Activated CD4-positive, alpha-beta T cell treated with anti-CD3 and anti-CD28 coated beads for 36 hours (primary cell): ENCODE measurements at regions not wholly inside any gene's neighbourhood (a gene's known extent, or its start where the extent isn't known, plus 50 kb on each side); places are given as distances from the start of the nearest gene placed in this dataset.

Experiments used
- ATAC-seq: fragments of 200-7000 bp; cut with Tn5 transposase; one replicate; pipeline ENCODE4 v1.10.0; 2021; ENCODE audit warnings: mild to moderate bottlenecking, moderate library complexity
- CTCF ChIA-PET: fragments of 350-600 bp; sonication (Branson Sonifier 250); formaldehyde crosslinking; loops from one replicate; lab custom pipeline; 2021; ENCODE audit warnings: antibody characterized with exemption; lab: Charles Lee
- POLR2A ChIA-PET: fragments of 350-600 bp; sonication (Branson Sonifier 250); formaldehyde crosslinking; loops from one replicate; lab custom pipeline; 2021; ENCODE audit warnings: antibody characterized with exemption, inconsistent platforms; lab: Charles Lee
- DNase-seq: peaks from one replicate; pipeline ENCODE4 v3.0.0-alpha.2; 2020
- H3K27ac Mint-ChIP-seq: one replicate; pipeline ENCODE4 v1.8.0; 2021; ENCODE audit warnings: mixed read lengths
- H3K27me3 Mint-ChIP-seq: one replicate; pipeline ENCODE4 v1.8.0; 2021; ENCODE audit warnings: mixed read lengths
- H3K36me3 Mint-ChIP-seq: one replicate; pipeline ENCODE4 v1.8.0; 2021; ENCODE audit warnings: low read depth, mixed read lengths
- H3K4me1 Mint-ChIP-seq: one replicate; pipeline ENCODE4 v1.8.0; 2021; ENCODE audit warnings: mixed read lengths
- H3K4me3 Mint-ChIP-seq: one replicate; pipeline ENCODE4 v1.8.0; 2021; ENCODE audit warnings: mild to moderate bottlenecking, moderate library complexity, mixed read lengths
- H3K9me3 Mint-ChIP-seq: one replicate; pipeline ENCODE4 v1.8.0; 2021; ENCODE audit warnings: low read depth, mixed read lengths
- intact Hi-C, 2 experiments: fragments of 100-400 bp; cut with DNase I in 1 of 2; cut with micrococcal nuclease in 1 of 2; formaldehyde crosslinking; loops; one replicate each; pipeline versions ENCODE4 v1.14.2 to v1.15.1; 2022 to 2024; cut with DNase I, micrococcal nuclease

- no peak overlapping the region for H3K4me3 Mint-ChIP-seq
- H3K27ac Mint-ChIP-seq = no peak overlapping the region
- peaks cover 28% of the 10 kb centered on the region for H3K27me3 Mint-ChIP-seq
- CTCF ChIA-PET = interaction anchor here (1.0 to 1.4 kb wide), 3 partner anchors 186 to 408 kb away, joined by 3 to 6 read pairs (median 4); no protein-coding TSS in a partner anchor
- H3K36me3 Mint-ChIP-seq = no peaks in the 10 kb centered on the region
- H3K4me1 Mint-ChIP-seq = no peaks in the 10 kb centered on the region
- no peak for DNase-seq
- POLR2A ChIA-PET = no interaction called here
- H3K9me3 Mint-ChIP-seq = no peaks in the 10 kb centered on the region
- no peak for ATAC-seq
- intact Hi-C loops = loop anchor here in 1 of 2 experiments (5.0 kb wide), 1 partner anchor 359 kb away; no protein-coding TSS in a partner anchor
Observed at GRCh38 chr13:23512762-23513395, 57.3 kb upstream of the TNFRSF19 start.

- CTCF ChIA-PET = interaction anchor here (1.0 to 1.4 kb wide), 3 partner anchors 9 to 387 kb away, joined by 3 to 6 read pairs (median 4); no protein-coding TSS in a partner anchor
- H3K4me3 Mint-ChIP-seq = no peak overlapping the region
- no peak for DNase-seq
- no peaks in the 10 kb centered on the region for H3K36me3 Mint-ChIP-seq
- H3K27me3 Mint-ChIP-seq = peaks cover 28% of the 10 kb centered on the region
- no peaks in the 10 kb centered on the region for H3K9me3 Mint-ChIP-seq
- no peak for ATAC-seq
- intact Hi-C loops = loop anchor here in 1 of 2 experiments (5.0 kb wide), 1 partner anchor 359 kb away; no protein-coding TSS in a partner anchor
- POLR2A ChIA-PET = no interaction called here
- H3K4me1 Mint-ChIP-seq = no peaks in the 10 kb centered on the region
- no peak overlapping the region for H3K27ac Mint-ChIP-seq
Observed at GRCh38 chr13:23513455-23513854, 56.8 kb upstream of the TNFRSF19 start.

- Mint-ChIP-seq H3K36me3 (no peaks in the 10 kb centered on the region), H3K4me3 (no peak overlapping the region), H3K4me1 (no peaks in the 10 kb centered on the region), H3K9me3 (no peaks in the 10 kb centered on the region), H3K27me3 (peaks cover 31% of the 10 kb centered on the region), H3K27ac (no peak overlapping the region)
- DNase-seq = no peak
- CTCF ChIA-PET = interaction anchor here (0.5 to 1.0 kb wide), 2 partner anchors 10 to 51 kb away, joined by 3 to 7 read pairs; no protein-coding TSS in a partner anchor
- intact Hi-C loops = loop anchor here in 1 of 2 experiments (5.0 kb wide), 1 partner anchor 358 kb away; no protein-coding TSS in a partner anchor
- no peak for ATAC-seq
- POLR2A ChIA-PET = no interaction called here
Observed at GRCh38 chr13:23514076-23514475, 56.1 kb upstream of the TNFRSF19 start.

GRCh38 chr13:23515116-23515515 is 55.1 kb upstream of the TNFRSF19 start:
- Mint-ChIP-seq H3K36me3 (no peaks in the 10 kb centered on the region), H3K27ac (no peak overlapping the region), H3K4me3 (no peak overlapping the region), H3K4me1 (no peaks in the 10 kb centered on the region), H3K9me3 (no peaks in the 10 kb centered on the region), H3K27me3 (peaks cover 27% of the 10 kb centered on the region)
- no peak for ATAC-seq
- no peak for DNase-seq
- ChIA-PET CTCF (no interaction called here), POLR2A (no interaction called here)
- intact Hi-C loops = no loop called here

DNA sequence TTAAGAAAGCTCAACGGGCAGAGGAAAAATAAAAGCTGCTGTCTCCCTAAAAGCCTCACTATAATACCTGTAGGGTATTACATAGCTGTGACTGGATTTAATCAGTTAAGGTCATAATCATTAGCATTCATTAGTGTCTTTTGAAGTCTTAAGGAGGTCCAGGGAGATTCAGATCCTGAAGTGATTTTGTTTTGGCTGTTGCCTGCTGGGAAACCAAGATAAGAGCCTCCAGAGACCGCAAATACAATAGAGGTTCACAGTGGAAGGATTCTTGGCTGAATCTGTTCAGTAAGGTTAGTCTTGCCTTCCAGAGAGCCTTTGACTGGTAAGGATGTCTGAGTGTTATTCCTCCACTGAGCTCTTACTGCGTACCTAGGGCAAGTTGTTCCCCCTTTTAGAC is 54.0 kb upstream of the TNFRSF19 start:
- ATAC-seq (no peak), DNase-seq (no peak)
- no peaks in the 10 kb centered on the region for H3K9me3 Mint-ChIP-seq
- H3K27ac Mint-ChIP-seq = no peak overlapping the region
- POLR2A ChIA-PET = no interaction called here
- peaks cover 30% of the 10 kb centered on the region for H3K27me3 Mint-ChIP-seq
- CTCF ChIA-PET = interaction anchor here (0.8 kb wide), 1 partner anchor 47 kb away, joined by 3 read pairs; no protein-coding TSS in a partner anchor
- intact Hi-C loops = no loop called here
- no peak overlapping the region for H3K4me3 Mint-ChIP-seq
- no peaks in the 10 kb centered on the region for H3K4me1 Mint-ChIP-seq
- H3K36me3 Mint-ChIP-seq = no peaks in the 10 kb centered on the region

DNA sequence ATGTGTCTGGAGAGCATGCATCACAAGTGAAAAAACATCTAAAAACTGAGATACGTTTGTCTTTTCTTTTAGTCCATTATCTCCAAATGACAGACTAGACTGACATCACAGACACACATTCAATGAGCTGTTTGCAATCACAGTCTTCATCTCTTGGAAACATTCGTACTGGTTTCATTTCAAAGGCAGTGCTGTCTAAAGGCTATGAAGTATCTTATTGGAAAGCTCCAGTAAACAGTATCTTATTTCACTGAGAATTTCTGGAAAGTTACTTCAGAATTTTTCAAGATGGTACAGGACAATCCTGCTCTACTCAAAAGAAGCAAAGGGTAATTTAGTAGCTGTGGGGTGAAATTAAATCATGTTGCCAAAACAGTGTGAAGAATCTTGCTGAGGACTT is 53.5 kb upstream of the TNFRSF19 start:
- Mint-ChIP-seq H3K36me3 (no peaks in the 10 kb centered on the region), H3K9me3 (no peaks in the 10 kb centered on the region), H3K27me3 (peaks cover 30% of the 10 kb centered on the region), H3K4me1 (no peaks in the 10 kb centered on the region), H3K27ac (no peak overlapping the region), H3K4me3 (no peak overlapping the region)
- POLR2A ChIA-PET = no interaction called here
- no peak for DNase-seq
- CTCF ChIA-PET = interaction anchor here (0.8 kb wide), 1 partner anchor 48 kb away, joined by 3 read pairs; no protein-coding TSS in a partner anchor
- ATAC-seq = no peak
- intact Hi-C loops = no loop called here

- Mint-ChIP-seq H3K4me3 (no peak overlapping the region), H3K27ac (no peak overlapping the region), H3K36me3 (no peaks in the 10 kb centered on the region), H3K4me1 (no peaks in the 10 kb centered on the region), H3K9me3 (no peaks in the 10 kb centered on the region), H3K27me3 (peaks cover 21% of the 10 kb centered on the region)
- ATAC-seq (no peak), DNase-seq (no peak)
- CTCF ChIA-PET = no interaction called here
- intact Hi-C loops = no loop called here
- POLR2A ChIA-PET = no interaction called here
Observed at GRCh38 chr13:23518231-23518630, 52.0 kb upstream of the TNFRSF19 start.
